Activated T-cell treated with anti-CD3 and anti-CD28 coated beads, Interleukin-2, amount 50 U/mL, for 4 hours (primary cell): ENCODE measurements at regions not wholly inside any gene's neighbourhood (a gene's known extent, or its start where the extent isn't known, plus 50 kb on each side); places are given as distances from the start of the nearest gene placed in this dataset.
"Not testable (repeated sequence)": the region's sequence is repeated elsewhere in the genome, so short reads cannot be mapped to it uniquely, and the experiment has no call there.

Source experiments
- ATAC-seq, 2 donors: fragments of 200-7000 bp; cut with Tn5 transposase; one replicate each; pipeline ENCODE4 v1.10.0; 2021
- DNase-seq: peaks from one replicate; pipeline ENCODE4 v3.0.0-alpha.2; 2020
- H3K27me3 Mint-ChIP-seq: one replicate; pipeline ENCODE4 v1.8.0; 2021; ENCODE audit warnings: low read depth, mixed read lengths
- H3K36me3 Mint-ChIP-seq: one replicate; pipeline ENCODE4 v1.8.0; 2022; ENCODE audit warnings: mixed read lengths; ENCODE audit not compliant: insufficient read depth
- H3K4me1 Mint-ChIP-seq: one replicate; pipeline ENCODE4 v1.8.0; 2021; ENCODE audit warnings: low read depth, mixed read lengths
- H3K4me3 Mint-ChIP-seq: one replicate; pipeline ENCODE4 v1.8.0; 2021; ENCODE audit warnings: mild to moderate bottlenecking, moderate library complexity, mixed read lengths
- H3K9me3 Mint-ChIP-seq: one replicate; pipeline ENCODE4 v1.8.0; 2021; ENCODE audit warnings: mixed read lengths

DNA sequence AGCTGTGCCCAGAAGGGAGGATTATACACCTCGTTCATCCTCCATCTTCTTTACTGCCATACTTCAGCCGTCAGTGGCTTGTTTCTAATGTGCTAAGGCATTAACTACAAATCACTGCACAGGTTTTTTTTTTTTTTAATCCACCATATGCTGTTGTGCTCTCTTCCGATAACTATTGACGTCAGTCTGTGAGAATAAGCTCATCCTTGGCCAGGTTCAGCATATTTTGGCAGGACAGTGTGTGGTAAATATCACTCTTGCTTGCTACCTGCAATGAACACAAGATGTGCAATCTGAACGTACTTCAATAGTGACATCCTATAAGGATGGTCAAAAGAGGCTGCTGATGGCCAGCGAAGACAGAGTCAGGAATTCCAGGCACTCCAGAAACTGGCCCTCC lies 2030.7 kb upstream of the PCDH20 start:
- DNase-seq (no peak), ATAC-seq (no peak)
- Mint-ChIP-seq H3K27me3 (no peaks in the 10 kb centered on the region), H3K4me3 (no peak overlapping the region), H3K36me3 (no peaks in the 10 kb centered on the region), H3K4me1 (no peaks in the 10 kb centered on the region), H3K9me3 (peaks cover 3% of the 10 kb centered on the region)

DNA sequence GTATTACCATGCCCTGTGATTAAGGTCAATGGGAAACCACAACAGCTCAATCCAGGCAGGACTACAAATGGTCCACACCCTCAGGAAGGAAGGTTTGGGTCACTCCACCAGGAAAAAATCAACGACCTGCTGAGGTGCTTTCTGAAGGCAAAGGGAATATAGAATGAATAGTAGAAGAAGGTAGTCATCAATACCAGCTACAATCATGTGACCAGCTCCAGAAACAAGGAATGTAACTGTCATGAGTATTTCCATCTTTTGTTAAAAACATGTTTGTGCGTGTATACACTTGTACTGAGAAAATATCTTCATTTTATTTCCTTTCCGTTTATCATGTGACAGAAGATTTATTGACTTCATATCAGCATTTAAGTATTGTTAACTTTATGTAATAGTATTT lies 2028.6 kb upstream of the PCDH20 start:
- not testable (repeated sequence) for H3K4me1 Mint-ChIP-seq, H3K9me3 Mint-ChIP-seq, DNase-seq, ATAC-seq, H3K36me3 Mint-ChIP-seq, H3K4me3 Mint-ChIP-seq, H3K27me3 Mint-ChIP-seq

DNA sequence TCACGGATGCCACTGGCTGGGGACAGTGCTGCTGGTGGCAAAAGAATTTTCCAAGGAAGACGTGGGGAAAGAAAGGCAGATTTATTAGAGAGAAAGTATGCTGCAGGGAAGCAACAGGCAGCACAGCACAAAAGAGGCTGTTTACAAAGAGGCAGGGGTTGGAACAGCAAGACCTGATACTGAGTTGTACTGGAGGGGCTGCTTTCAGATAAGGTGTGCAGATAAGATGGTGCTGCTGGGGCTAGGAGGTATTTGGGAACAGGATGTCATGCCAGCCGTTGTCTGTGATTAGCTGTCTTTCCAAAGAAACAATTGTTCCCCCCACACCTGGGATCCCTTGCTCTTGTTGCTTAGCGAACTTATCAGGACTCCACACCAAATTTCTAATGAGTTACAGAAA lies 2023.3 kb upstream of the PCDH20 start:
- ATAC-seq (no peak), DNase-seq (no peak)
- no peaks in the 10 kb centered on the region for H3K36me3 Mint-ChIP-seq
- no peaks in the 10 kb centered on the region for H3K4me1 Mint-ChIP-seq
- peaks cover 3% of the 10 kb centered on the region for H3K9me3 Mint-ChIP-seq
- H3K4me3 Mint-ChIP-seq, result no peak overlapping the region
- no peaks in the 10 kb centered on the region for H3K27me3 Mint-ChIP-seq

DNA sequence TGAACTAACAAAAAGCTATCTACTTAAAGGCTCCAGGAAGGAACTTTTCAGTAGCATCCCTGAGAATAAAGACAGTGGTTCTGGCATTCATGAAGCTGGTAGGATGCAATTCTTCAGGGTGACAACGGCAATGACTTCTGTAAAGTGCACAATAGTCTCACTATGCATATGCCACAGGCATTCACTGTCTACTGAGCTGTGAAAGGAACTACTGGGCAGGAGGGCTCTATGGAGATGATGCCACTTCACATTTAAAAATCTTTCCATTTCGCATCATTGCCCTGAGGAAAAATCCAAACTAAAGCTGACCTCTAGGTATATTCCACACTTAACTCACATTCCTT lies 2020.6 kb upstream of the PCDH20 start:
- no peaks in the 10 kb centered on the region for H3K4me1 Mint-ChIP-seq
- no peaks in the 10 kb centered on the region for H3K27me3 Mint-ChIP-seq
- no peaks in the 10 kb centered on the region for H3K9me3 Mint-ChIP-seq
- no peaks in the 10 kb centered on the region for H3K36me3 Mint-ChIP-seq
- DNase-seq, result no peak
- ATAC-seq, result no peak
- no peak overlapping the region for H3K4me3 Mint-ChIP-seq

DNA sequence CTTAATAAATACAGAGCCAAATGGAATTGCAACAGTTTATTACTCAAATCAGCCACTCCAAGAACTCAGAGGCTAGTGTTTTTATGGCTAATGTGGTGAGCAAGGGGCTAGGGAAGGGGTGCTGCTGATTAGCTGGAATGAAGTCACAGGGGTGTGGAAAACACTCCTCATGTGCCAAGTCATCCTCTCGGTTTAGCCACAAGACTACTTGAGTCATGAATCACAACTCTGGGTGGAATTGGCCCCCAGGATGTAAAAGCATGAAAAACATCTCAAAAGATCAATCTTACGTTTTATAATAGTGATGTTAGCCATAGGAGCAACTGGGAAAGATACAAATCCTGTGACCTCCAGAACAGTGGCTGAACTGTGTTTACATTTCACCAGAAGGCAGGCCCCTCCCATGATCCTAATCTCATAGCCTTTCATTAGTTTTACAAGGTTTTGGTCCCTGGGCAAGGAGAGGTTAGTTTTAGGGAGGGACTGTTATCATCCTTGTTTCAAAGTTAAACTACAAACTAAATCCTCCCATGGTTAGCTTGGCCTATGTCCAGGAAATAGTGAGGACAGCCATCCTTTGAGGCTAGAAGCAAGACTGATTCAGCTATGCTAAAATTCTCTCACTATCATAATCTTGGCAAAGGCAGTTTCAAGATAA lies 2020.1 kb upstream of the PCDH20 start:
- H3K4me1 Mint-ChIP-seq, result no peaks in the 10 kb centered on the region
- no peak overlapping the region for H3K4me3 Mint-ChIP-seq
- H3K27me3 Mint-ChIP-seq, result no peaks in the 10 kb centered on the region
- H3K9me3 Mint-ChIP-seq, result no peaks in the 10 kb centered on the region
- no peak for DNase-seq
- ATAC-seq, result no peak
- no peaks in the 10 kb centered on the region for H3K36me3 Mint-ChIP-seq

DNA sequence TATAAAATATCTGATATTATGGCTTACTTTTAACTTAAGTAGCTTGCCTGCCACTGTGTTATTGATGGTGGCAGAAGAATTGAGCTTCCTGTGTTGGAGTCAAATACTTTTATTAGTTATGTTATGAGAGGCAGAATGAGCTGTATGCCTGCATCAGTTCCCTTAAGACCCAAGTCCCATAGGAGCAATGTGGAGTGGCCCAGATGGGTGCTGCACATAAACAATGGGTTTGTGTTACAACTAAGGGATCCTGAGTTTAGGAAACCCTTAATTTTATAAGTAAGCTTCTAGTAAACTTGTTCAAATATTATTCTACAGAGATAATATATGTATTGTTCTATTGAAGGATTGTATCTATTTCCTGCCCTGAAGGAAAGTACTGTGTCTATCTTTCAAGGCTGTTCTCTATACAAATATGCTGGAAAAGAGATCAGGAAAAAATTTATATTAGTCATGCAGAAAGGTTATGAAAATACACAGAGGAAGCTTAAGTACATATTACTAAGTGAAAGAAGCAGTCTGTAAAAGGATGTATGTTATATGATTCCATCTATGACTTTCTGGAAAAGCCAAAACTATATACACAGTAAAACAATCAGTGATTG lies 2018.0 kb upstream of the PCDH20 start:
- DNase-seq (no peak), ATAC-seq (no peak)
- Mint-ChIP-seq H3K4me1 (no peaks in the 10 kb centered on the region), H3K4me3 (no peak overlapping the region), H3K9me3 (no peaks in the 10 kb centered on the region), H3K36me3 (no peaks in the 10 kb centered on the region), H3K27me3 (no peaks in the 10 kb centered on the region)

DNA sequence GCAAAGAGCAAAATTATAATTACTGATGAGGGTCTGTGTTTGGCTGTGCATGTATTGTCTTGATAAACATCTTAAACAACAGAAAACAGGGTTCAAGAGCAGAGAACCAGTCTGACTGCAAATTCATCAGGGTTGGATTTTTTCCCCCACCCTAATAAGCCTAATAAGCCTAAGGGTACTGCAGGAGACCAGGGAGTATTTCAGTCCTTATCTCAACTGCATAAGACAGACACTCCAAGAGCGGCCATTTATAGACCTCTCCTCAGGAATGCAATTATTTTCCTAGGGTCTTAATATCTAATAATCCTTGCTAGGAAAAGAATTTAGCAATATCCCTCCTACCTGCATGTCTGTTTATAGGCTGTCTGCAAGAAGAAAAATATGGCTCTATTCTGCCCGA lies 2011.5 kb upstream of the PCDH20 start:
- H3K36me3 Mint-ChIP-seq, result no peaks in the 10 kb centered on the region
- H3K4me3 Mint-ChIP-seq, result no peak overlapping the region
- no peaks in the 10 kb centered on the region for H3K4me1 Mint-ChIP-seq
- no peaks in the 10 kb centered on the region for H3K27me3 Mint-ChIP-seq
- peaks cover 6% of the 10 kb centered on the region for H3K9me3 Mint-ChIP-seq
- no peak for ATAC-seq
- DNase-seq, result no peak

DNA sequence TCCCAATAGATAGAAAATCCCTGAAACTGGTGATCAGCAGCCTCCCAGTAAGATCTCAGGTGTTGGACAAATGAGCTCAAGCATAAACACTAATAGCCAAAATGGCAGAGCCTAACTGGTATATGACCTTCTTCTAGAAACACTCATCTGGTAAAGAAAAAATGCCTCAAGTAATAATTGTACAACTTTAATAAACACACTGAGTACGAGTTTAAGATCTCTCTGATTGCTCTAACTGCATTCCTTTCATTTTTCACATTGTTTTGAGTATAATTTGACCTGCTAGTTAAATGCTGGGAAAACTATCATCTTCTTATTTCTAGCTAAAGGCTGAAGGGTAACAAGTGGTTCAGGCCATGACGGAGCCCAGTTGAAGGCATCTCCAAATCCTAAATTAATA lies 2009.5 kb upstream of the PCDH20 start:
- DNase-seq (no peak), ATAC-seq (no peak)
- peaks cover 6% of the 10 kb centered on the region for H3K9me3 Mint-ChIP-seq
- no peak overlapping the region for H3K4me3 Mint-ChIP-seq
- no peaks in the 10 kb centered on the region for H3K4me1 Mint-ChIP-seq
- H3K27me3 Mint-ChIP-seq, result no peaks in the 10 kb centered on the region
- no peaks in the 10 kb centered on the region for H3K36me3 Mint-ChIP-seq

DNA sequence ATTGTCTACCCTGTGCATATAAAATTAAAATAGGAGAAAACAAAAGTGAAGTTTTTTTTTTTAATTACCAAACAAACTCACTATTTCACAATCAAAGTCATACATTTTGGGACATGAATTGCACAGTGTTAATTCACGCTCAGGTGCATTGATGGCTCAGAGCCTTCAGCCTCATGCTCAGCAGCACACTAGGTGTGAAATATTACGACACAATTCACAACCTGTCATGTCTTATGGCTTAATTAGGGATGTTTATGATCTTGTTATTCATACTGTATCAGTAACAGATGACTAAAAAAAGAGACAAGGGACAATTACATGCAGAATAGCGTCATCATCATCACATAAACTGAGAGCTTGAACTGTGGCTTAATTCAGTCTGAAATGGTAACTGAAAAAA lies 2005.5 kb upstream of the PCDH20 start:
- Mint-ChIP-seq H3K4me3 (no peak overlapping the region), H3K9me3 (peaks cover 4% of the 10 kb centered on the region), H3K27me3 (no peaks in the 10 kb centered on the region), H3K36me3 (no peaks in the 10 kb centered on the region), H3K4me1 (no peaks in the 10 kb centered on the region)
- ATAC-seq (no peak), DNase-seq (no peak)

DNA sequence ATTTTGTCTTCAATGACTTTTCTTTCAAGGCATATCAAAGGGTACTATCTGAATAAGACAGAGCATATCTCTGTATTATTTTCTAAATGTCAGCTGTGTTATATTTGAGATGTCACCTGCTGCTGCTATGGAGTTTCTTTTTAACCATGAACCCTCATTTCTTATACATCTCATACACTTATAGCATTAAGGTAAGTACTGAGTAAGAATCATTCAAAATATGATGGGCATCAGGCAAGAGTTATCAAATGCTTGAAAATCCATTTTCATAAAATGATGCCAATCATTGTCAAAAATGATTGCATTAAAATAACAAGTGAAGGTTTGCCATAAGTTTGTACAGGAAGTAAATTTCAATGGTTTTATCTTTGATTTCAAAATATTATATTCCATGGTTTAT lies 2005.0 kb upstream of the PCDH20 start:
- ATAC-seq, result no peak
- Mint-ChIP-seq H3K4me3 (no peak overlapping the region), H3K9me3 (peaks cover 4% of the 10 kb centered on the region), H3K36me3 (no peaks in the 10 kb centered on the region), H3K4me1 (no peaks in the 10 kb centered on the region), H3K27me3 (no peaks in the 10 kb centered on the region)
- DNase-seq, result no peak

DNA sequence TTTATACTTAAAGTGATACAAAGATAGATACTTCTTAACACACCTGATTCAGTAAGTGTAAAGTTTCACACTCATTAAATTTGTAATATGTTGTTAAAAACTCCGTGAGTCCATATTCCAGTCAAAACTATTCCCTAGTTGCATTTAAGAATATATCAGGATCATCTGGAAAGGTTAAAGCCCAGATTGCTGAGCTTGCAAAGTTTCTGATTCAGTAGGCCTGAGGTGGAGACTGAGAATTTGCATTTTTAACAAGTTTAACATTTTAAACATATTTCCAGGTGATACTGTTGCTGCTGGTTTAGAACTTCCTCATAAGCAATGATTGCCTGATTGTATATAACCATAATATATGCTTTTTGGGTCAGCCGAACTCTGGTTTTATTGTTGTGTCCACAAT lies 1998.6 kb upstream of the PCDH20 start:
- no peak overlapping the region for H3K4me3 Mint-ChIP-seq
- H3K27me3 Mint-ChIP-seq, result no peaks in the 10 kb centered on the region
- DNase-seq (no peak), ATAC-seq (no peak)
- H3K4me1 Mint-ChIP-seq, result no peaks in the 10 kb centered on the region
- peaks cover 7% of the 10 kb centered on the region for H3K9me3 Mint-ChIP-seq
- H3K36me3 Mint-ChIP-seq, result no peaks in the 10 kb centered on the region

DNA sequence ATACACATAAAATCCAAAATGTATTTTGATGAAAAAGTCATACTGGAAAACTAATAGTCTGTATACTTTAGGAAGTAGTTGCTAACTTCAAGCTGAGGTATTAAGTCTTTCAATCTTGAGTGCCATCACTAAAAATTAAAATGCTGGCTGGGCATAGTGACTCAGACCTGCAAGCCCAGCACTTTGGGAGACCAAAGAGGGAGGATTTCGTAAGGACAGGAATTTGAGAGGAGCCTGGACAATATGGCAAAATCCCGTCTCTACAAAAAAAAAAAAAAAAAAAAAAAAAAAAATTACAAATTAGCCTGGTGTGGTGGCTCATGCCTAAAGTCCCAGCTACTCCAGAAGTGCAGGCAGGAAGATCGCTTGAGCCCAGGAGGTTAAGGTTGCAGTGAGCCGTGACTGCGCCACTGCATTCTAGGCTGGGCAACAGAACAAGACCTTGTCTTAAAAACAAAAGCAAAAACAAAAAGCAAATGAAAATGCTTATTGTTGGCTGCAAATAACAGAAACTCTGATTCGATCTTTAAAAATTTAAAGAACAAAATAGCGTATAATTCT lies 1994.2 kb upstream of the PCDH20 start:
- Mint-ChIP-seq H3K4me1 (no peaks in the 10 kb centered on the region), H3K4me3 (no peak overlapping the region), H3K9me3 (peaks cover 9% of the 10 kb centered on the region), H3K27me3 (no peaks in the 10 kb centered on the region), H3K36me3 (no peaks in the 10 kb centered on the region)
- ATAC-seq (no peak), DNase-seq (no peak)

DNA sequence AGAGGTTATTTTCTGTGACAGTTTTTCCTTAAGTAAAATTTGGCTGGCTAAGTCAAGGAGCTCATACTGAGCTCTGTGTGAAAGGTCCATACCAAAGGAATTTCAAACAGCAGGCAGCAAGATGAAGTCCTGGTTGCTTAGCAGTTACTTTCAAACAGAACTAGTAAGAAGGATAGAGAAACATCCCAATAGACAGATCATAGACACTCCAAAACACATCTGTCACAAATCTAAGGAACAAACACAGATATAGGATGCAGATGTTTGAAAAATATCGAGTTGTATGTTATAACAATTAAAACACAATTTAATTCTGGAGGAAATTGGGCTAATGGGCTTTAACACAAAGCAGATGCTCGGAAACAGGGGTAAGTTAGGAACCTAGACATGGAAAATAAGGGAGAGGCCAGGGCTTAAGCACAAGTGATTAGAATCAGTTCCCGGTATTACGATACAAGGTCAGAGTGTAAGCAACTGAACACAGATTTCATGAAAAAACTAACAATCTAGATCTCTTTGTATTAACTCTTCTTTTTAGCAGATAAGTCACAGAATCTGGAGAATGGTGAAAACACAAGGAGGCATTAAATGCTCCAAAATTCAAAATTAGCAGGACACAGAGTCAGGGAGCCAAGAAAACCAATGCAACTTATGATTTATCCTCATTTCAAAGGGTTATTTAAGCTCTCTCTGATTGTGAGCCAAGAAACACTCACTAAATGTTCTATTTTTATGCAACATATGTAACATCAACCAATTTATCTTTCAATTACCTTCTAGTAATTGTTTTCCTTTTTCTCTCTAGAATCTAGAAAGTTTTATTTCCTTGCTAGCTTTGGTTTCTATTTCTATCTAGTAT lies 1992.9 kb upstream of the PCDH20 start:
- H3K9me3 Mint-ChIP-seq, result peaks cover 12% of the 10 kb centered on the region
- DNase-seq (no peak), ATAC-seq (no peak)
- H3K27me3 Mint-ChIP-seq, result no peaks in the 10 kb centered on the region
- H3K4me1 Mint-ChIP-seq, result no peaks in the 10 kb centered on the region
- no peaks in the 10 kb centered on the region for H3K36me3 Mint-ChIP-seq
- H3K4me3 Mint-ChIP-seq, result no peak overlapping the region

DNA sequence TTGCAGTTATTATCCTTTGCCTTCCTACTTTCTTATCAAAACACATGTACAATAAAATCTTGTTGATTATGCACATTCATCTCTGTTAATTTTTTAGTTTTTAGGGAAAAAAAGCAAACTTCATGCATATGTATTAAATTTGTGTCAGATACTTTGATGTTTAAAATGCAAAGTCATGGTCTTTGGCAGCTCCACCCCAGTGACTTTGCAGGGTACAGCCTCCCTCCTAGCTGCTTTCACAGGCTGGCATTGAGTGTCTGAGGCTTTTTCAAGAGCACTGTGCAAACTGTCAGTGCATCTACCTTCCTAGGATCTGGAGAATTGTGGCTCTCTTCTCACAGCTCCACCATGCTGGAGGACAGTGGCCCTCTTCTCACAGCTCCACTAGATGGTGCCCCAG lies 1988.1 kb upstream of the PCDH20 start:
- Mint-ChIP-seq H3K36me3 (no peaks in the 10 kb centered on the region), H3K4me1 (no peaks in the 10 kb centered on the region), H3K27me3 (no peaks in the 10 kb centered on the region), H3K4me3 (no peak overlapping the region), H3K9me3 (peaks cover 29% of the 10 kb centered on the region)
- DNase-seq (no peak), ATAC-seq (no peak)

DNA sequence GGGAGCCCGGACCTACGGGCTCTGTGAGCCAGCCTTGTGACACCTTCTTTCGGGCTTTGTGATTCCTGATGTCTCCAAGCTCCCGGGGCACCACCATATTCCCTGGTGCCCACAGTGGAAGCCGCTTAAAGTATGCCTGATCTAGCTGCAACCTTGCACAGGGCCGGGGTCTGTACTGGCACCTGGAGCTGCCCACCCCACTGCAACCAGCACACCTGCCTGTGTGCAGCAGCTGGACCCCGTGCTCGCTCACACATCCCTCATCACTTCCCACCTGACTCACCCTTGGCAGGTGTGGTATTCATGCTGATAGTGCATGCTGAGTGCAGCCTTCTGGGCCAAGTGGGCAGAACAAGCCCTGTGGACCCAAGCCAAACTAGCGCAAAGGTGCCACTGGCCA lies 1981.1 kb upstream of the PCDH20 start:
- Mint-ChIP-seq H3K9me3 (peaks cover 7% of the 10 kb centered on the region), H3K4me3 (no peak overlapping the region)
- ATAC-seq, result no peak

More for the DNA sequence above, 1981.1 kb upstream of the PCDH20 start:
- Mint-ChIP-seq H3K36me3 (no peaks in the 10 kb centered on the region), H3K27me3 (no peaks in the 10 kb centered on the region), H3K4me1 (no peaks in the 10 kb centered on the region)
- DNase-seq, result no peak
